ENCODE measurements at regions not wholly inside any gene's neighbourhood (a gene's known extent, or its start where the extent isn't known, plus 50 kb on each side); places are given as distances from the start of the nearest gene placed in this dataset.
A peak's percentile ranks its signal among the peaks of the same experiment; 100 is the strongest.

GRCh38 chr4:125801373-125801772, 486.6 kb downstream of the FAT4 start:
- no peak for ATAC-seq
- TF ChIP-seq ZNF70 (CRISPR knock-in tag; IDR thresholded peaks at IDR 0.05), result no peak
- TF ChIP-seq POU6F1 (CRISPR knock-in tag; IDR thresholded peaks at IDR 0.05; ENCODE audit: borderline replicate concordance, low read depth), result no peak
- no peak for TF ChIP-seq ISL1 (CRISPR knock-in tag; IDR thresholded peaks at IDR 0.05)
- no peak for TF ChIP-seq ZNF565 (CRISPR knock-in tag; conservative IDR thresholded peaks at IDR 0.05; ENCODE audit: low read depth)
- TF ChIP-seq BACH2 (CRISPR knock-in tag; IDR thresholded peaks at IDR 0.05; ENCODE audit: borderline replicate concordance), result no peak
- TF ChIP-seq CSRNP3 (CRISPR knock-in tag; IDR thresholded peaks at IDR 0.05), result no peak
- TF ChIP-seq ESRRG (CRISPR knock-in tag; IDR thresholded peaks at IDR 0.05), result no peak
- TF ChIP-seq CSDC2 (CRISPR knock-in tag; IDR thresholded peaks at IDR 0.05), result no peak

GRCh38 chr4:125801924-125802323, 487.2 kb downstream of the FAT4 start:
- no peak for ATAC-seq
- TF ChIP-seq OSR1 (CRISPR knock-in tag; IDR thresholded peaks at IDR 0.05) (no peak), CSRNP3 (CRISPR knock-in tag; IDR thresholded peaks at IDR 0.05) (no peak), PPARA (CRISPR knock-in tag; IDR thresholded peaks at IDR 0.05; ENCODE audit: borderline replicate concordance) (no peak), ZC3H10 (CRISPR knock-in tag; IDR thresholded peaks at IDR 0.05) (no peak), TCF4 (CRISPR knock-in tag; IDR thresholded peaks at IDR 0.05; ENCODE audit: borderline replicate concordance) (no peak), POU6F1 (CRISPR knock-in tag; IDR thresholded peaks at IDR 0.05; ENCODE audit: borderline replicate concordance, low read depth) (no peak), CSDC2 (CRISPR knock-in tag; IDR thresholded peaks at IDR 0.05) (no peak), GLIS3 (CRISPR knock-in tag; IDR thresholded peaks at IDR 0.05) (no peak), ZFP3 (CRISPR knock-in tag; IDR thresholded peaks at IDR 0.05) (no peak), TSHZ2 (CRISPR knock-in tag; IDR thresholded peaks at IDR 0.05) (no peak), ARNTL (CRISPR knock-in tag; IDR thresholded peaks at IDR 0.05; ENCODE audit: borderline replicate concordance, low read depth) (no peak), CREB5 (CRISPR knock-in tag; IDR thresholded peaks at IDR 0.05; ENCODE audit: low read depth) (no peak), ISL1 (CRISPR knock-in tag; IDR thresholded peaks at IDR 0.05) (no peak)

- no peak for ATAC-seq
- no peak for TF ChIP-seq SNAI2 (CRISPR knock-in tag; IDR thresholded peaks at IDR 0.05)
- peak; percentile 51 for TF ChIP-seq ISL1 (CRISPR knock-in tag; IDR thresholded peaks at IDR 0.05)
Measured at GRCh38 chr4:125808022-125808421, 493.3 kb downstream of the FAT4 start.

- ATAC-seq, result no peak
- TF ChIP-seq OSR1 (CRISPR knock-in tag; IDR thresholded peaks at IDR 0.05) (no peak), PPARA (CRISPR knock-in tag; IDR thresholded peaks at IDR 0.05; ENCODE audit: borderline replicate concordance) (no peak), TOX (CRISPR knock-in tag; IDR thresholded peaks at IDR 0.05; ENCODE audit: borderline replicate concordance) (no peak), ARNTL (CRISPR knock-in tag; IDR thresholded peaks at IDR 0.05; ENCODE audit: borderline replicate concordance, low read depth) (no peak), CREB5 (CRISPR knock-in tag; IDR thresholded peaks at IDR 0.05; ENCODE audit: low read depth) (no peak), ZNF70 (CRISPR knock-in tag; IDR thresholded peaks at IDR 0.05) (no peak), TCF4 (CRISPR knock-in tag; IDR thresholded peaks at IDR 0.05; ENCODE audit: borderline replicate concordance) (no peak), ZC3H10 (CRISPR knock-in tag; IDR thresholded peaks at IDR 0.05) (no peak), ESRRG (CRISPR knock-in tag; IDR thresholded peaks at IDR 0.05) (no peak), ZFP3 (CRISPR knock-in tag; IDR thresholded peaks at IDR 0.05) (no peak), CSRNP3 (CRISPR knock-in tag; IDR thresholded peaks at IDR 0.05) (no peak), ZFP30 (CRISPR knock-in tag; IDR thresholded peaks at IDR 0.05) (no peak), ISL1 (CRISPR knock-in tag; IDR thresholded peaks at IDR 0.05) (no peak), GLIS3 (CRISPR knock-in tag; IDR thresholded peaks at IDR 0.05) (no peak)
Measured at GRCh38 chr4:125808570-125808969, 493.8 kb downstream of the FAT4 start.
